ENCODE measurements at regions not wholly inside any gene's neighbourhood (a gene's known extent, or its start where the extent isn't known, plus 50 kb on each side); places are given as distances from the start of the nearest gene placed in this dataset.

DNA sequence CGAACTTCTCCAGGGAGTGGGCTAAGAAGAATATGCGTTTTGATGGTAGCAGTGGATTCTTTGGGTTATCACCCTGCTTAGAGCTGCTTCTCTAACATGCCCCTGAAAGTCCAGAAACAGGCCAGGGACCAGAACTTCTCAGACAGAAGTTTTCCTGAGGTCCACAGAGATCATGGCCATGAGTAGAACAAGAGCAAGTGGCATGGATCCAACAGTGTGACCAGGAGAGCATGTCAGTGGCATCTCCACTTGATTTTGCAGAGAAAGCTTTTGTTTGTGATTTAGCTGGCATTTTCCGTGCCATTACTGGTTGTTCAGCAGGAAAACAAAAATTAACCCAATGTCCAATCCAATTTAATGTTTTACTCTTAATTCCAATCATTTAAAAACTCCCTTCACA is 298.5 kb upstream of the CD180 start:
- TF ChIP-seq, protein P1, sequence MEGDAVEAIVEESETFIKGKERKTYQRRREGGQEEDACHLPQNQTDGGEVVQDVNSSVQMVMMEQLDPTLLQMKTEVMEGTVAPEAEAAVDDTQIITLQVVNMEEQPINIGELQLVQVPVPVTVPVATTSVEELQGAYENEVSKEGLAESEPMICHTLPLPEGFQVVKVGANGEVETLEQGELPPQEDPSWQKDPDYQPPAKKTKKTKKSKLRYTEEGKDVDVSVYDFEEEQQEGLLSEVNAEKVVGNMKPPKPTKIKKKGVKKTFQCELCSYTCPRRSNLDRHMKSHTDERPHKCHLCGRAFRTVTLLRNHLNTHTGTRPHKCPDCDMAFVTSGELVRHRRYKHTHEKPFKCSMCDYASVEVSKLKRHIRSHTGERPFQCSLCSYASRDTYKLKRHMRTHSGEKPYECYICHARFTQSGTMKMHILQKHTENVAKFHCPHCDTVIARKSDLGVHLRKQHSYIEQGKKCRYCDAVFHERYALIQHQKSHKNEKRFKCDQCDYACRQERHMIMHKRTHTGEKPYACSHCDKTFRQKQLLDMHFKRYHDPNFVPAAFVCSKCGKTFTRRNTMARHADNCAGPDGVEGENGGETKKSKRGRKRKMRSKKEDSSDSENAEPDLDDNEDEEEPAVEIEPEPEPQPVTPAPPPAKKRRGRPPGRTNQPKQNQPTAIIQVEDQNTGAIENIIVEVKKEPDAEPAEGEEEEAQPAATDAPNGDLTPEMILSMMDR (IDR thresholded peaks at IDR 0.05), result no peak
- no peak for TF ChIP-seq POLR2A (IDR thresholded peaks at IDR 0.05)

All from stomach (tissue), 4 donors.